Liver (tissue), 8 donors: ENCODE measurements at regions not wholly inside any gene's neighbourhood (a gene's known extent, or its start where the extent isn't known, plus 50 kb on each side); places are given as distances from the start of the nearest gene placed in this dataset.

ENCODE experiments used
- DNase-seq: peaks from one replicate; pipeline ENCODE4 v3.0.0-alpha.2; 2017; ENCODE audit warnings: low spot score
- H3K27ac ChIP-seq, 2 donors: one replicate each; pipeline ENCODE4 v1.7.0; 2013; ENCODE audit warnings: inconsistent platforms in 2 of 2, low read length in 2 of 2, control low read depth in 1 of 2, low read depth in 1 of 2, mild to moderate bottlenecking in 1 of 2
- H3K27me3 ChIP-seq, 4 donors: one replicate each; pipeline versions ENCODE4 v1.6.1 to v1.7.0; 2013; ENCODE audit warnings: low read length in 3 of 4, inconsistent platforms in 1 of 4, mild to moderate bottlenecking in 1 of 4, moderate library complexity in 1 of 4; ENCODE audit not compliant: control insufficient read depth in 4 of 4, insufficient read depth in 4 of 4
- H3K36me3 ChIP-seq, 4 donors: one replicate each; pipeline versions ENCODE4 v1.6.1 to v1.7.0; 2013; ENCODE audit warnings: low read length in 3 of 4, mild to moderate bottlenecking in 3 of 4, low read depth in 1 of 4, moderate library complexity in 1 of 4; ENCODE audit not compliant: control insufficient read depth in 4 of 4, insufficient read depth in 3 of 4
- H3K4me1 ChIP-seq, 4 donors: one replicate each; pipeline versions ENCODE4 v1.6.1 to v1.7.0; 2013; ENCODE audit warnings: low read length in 3 of 4, mild to moderate bottlenecking in 3 of 4, moderate library complexity in 1 of 4; ENCODE audit not compliant: control insufficient read depth in 4 of 4, insufficient read depth in 4 of 4
- H3K4me3 ChIP-seq, 3 donors: one replicate each; pipeline versions ENCODE4 v1.6.1 to v1.7.0; 2013; ENCODE audit warnings: low read length in 3 of 3, control low read depth in 1 of 3, low read depth in 1 of 3, mild to moderate bottlenecking in 1 of 3
- H3K9ac ChIP-seq, 2 donors: one replicate each; pipeline ENCODE4 v1.7.0; 2013; ENCODE audit warnings: low read length in 2 of 2, mild to moderate bottlenecking in 2 of 2, moderate library complexity in 2 of 2, control low read depth in 1 of 2, low read depth in 1 of 2
- H3K9me3 ChIP-seq, 4 donors: one replicate each; pipeline versions ENCODE4 v1.6.1 to v1.7.0; 2013; ENCODE audit warnings: low read length in 3 of 4; ENCODE audit not compliant: control insufficient read depth in 4 of 4
- ATF3 ChIP-seq: IDR thresholded peaks from 2 replicates; pipeline ENCODE4 v1.6.1; 2016; ENCODE audit warnings: antibody characterized with exemption
- EGR1 ChIP-seq, 2 donors: IDR thresholded peaks; 2 replicates each; pipeline ENCODE4 v1.6.1; 2016 to 2018; ENCODE audit warnings: antibody characterized with exemption in 2 of 2, low read depth in 2 of 2
- FOXA1 ChIP-seq: IDR thresholded peaks from 2 replicates; pipeline ENCODE4 v1.6.1; 2016; ENCODE audit warnings: antibody characterized with exemption
- FOXA2 ChIP-seq: IDR thresholded peaks from 2 replicates; pipeline ENCODE4 v1.6.1; 2016; ENCODE audit warnings: antibody characterized with exemption
- GABPA ChIP-seq, 2 donors: IDR thresholded peaks in 1 of 2; conservative IDR thresholded peaks in 1 of 2; 2 replicates each; pipeline ENCODE4 v1.6.1; 2016; ENCODE audit warnings: antibody characterized with exemption in 2 of 2, mild to moderate bottlenecking in 1 of 2, moderate library complexity in 1 of 2
- HNF4A ChIP-seq, 2 donors: conservative IDR thresholded peaks; 2 replicates each; pipeline ENCODE4 v1.6.1; 2016; ENCODE audit warnings: antibody characterized with exemption in 2 of 2, mild to moderate bottlenecking in 2 of 2
- HNF4G ChIP-seq: IDR thresholded peaks from 2 replicates; pipeline ENCODE4 v1.6.1; 2016; ENCODE audit warnings: antibody characterized with exemption
- JUND ChIP-seq, 2 donors: IDR thresholded peaks; 2 replicates each; pipeline ENCODE4 v1.6.1; 2016; ENCODE audit warnings: antibody characterized with exemption in 2 of 2
- MAX ChIP-seq: IDR thresholded peaks from 2 replicates; pipeline ENCODE4 v1.6.1; 2016; ENCODE audit warnings: antibody characterized with exemption
- NR2F2 ChIP-seq: IDR thresholded peaks from 2 replicates; pipeline ENCODE4 v1.6.1; 2016; ENCODE audit warnings: antibody characterized with exemption
- RAD21 ChIP-seq, 2 donors: IDR thresholded peaks; 2 replicates each; pipeline ENCODE4 v1.6.1; 2016; ENCODE audit warnings: antibody characterized with exemption in 2 of 2, mild to moderate bottlenecking in 2 of 2
- RXRA ChIP-seq, 2 donors: IDR thresholded peaks; 2 replicates each; pipeline ENCODE4 v1.6.1; 2017 to 2018; ENCODE audit warnings: antibody characterized with exemption in 2 of 2, mild to moderate bottlenecking in 1 of 2
- TAF1 ChIP-seq: conservative IDR thresholded peaks from 2 replicates; pipeline ENCODE4 v1.6.1; 2016; ENCODE audit warnings: antibody characterized with exemption, mild to moderate bottlenecking
- YY1 ChIP-seq: IDR thresholded peaks from 2 replicates; pipeline ENCODE4 v1.6.1; 2016; ENCODE audit warnings: antibody characterized with exemption, mild to moderate bottlenecking
- ZBTB33 ChIP-seq: IDR thresholded peaks from 2 replicates; pipeline ENCODE4 v1.6.1; 2016; ENCODE audit warnings: antibody characterized with exemption
- WGBS: extraction: QIAGEN DNeasy Blood & Tissue Kit; methylation state at CpG from one replicate; pipeline ENCODE4 v1.1.7; 2013; 5-methylcytosine and 5-hydroxymethylcytosine counted together
- TF ChIP-seq, protein P1 (sequence below): IDR thresholded peaks from 2 replicates; pipeline ENCODE4 v1.6.1; 2016; ENCODE audit warnings: antibody characterized with exemption, mild to moderate bottlenecking
- TF ChIP-seq, protein P2 (sequence below): fragments of 150-350 bp; IDR thresholded peaks from 2 replicates; pipeline ENCODE4 v1.5.1; 2017; ENCODE audit warnings: improper control_type of control experiment, low read depth, low read length; ENCODE audit not compliant: missing input control
- donor health status: healthy.
- donor health status: healthy.
- donor health status: healthy.
- donor health status: healthy.
- donor health status: healthy.

DNA sequence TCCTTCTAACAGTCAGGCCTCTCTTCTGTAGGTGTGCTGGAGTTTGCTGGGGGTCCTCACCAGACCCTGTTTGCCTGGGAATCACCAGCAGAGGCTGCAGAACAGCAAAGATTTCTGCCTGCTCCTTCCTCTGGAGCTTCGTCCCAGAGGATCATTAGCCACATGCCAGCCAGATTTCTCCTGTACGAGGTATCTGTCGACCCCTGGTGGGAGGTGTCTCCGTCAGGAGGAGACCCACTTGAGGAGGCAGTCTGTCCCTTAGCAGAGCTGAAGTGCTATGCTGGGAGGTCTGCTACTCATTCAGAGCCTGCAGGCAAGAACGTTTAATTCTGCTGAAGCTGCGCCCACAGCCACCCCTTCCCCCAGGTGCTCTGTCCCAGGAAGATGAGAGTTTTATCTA is 611.1 kb upstream of the COBL start:
- H3K9ac ChIP-seq: no peak overlapping the region
- H3K9me3 ChIP-seq: no peaks in the 10 kb centered on the region
- no peaks in the 10 kb centered on the region for H3K36me3 ChIP-seq
- no peak for TF ChIP-seq EGR1 (IDR thresholded peaks at IDR 0.05; ENCODE audit: low read depth in 2 of 2)
- no peak for TF ChIP-seq GABPA (IDR thresholded peaks at IDR 0.05 in 1 of 2, conservative IDR thresholded peaks at IDR 0.05 in 1 of 2)
- TF ChIP-seq YY1: no peak
- TF ChIP-seq ATF3: no peak
- TF ChIP-seq RAD21 (IDR thresholded peaks at IDR 0.05): no peak
- TF ChIP-seq RXRA (IDR thresholded peaks at IDR 0.05): no peak
- no peak for TF ChIP-seq NR2F2
- TF ChIP-seq ZBTB33: no peak
- TF ChIP-seq, protein P1, sequence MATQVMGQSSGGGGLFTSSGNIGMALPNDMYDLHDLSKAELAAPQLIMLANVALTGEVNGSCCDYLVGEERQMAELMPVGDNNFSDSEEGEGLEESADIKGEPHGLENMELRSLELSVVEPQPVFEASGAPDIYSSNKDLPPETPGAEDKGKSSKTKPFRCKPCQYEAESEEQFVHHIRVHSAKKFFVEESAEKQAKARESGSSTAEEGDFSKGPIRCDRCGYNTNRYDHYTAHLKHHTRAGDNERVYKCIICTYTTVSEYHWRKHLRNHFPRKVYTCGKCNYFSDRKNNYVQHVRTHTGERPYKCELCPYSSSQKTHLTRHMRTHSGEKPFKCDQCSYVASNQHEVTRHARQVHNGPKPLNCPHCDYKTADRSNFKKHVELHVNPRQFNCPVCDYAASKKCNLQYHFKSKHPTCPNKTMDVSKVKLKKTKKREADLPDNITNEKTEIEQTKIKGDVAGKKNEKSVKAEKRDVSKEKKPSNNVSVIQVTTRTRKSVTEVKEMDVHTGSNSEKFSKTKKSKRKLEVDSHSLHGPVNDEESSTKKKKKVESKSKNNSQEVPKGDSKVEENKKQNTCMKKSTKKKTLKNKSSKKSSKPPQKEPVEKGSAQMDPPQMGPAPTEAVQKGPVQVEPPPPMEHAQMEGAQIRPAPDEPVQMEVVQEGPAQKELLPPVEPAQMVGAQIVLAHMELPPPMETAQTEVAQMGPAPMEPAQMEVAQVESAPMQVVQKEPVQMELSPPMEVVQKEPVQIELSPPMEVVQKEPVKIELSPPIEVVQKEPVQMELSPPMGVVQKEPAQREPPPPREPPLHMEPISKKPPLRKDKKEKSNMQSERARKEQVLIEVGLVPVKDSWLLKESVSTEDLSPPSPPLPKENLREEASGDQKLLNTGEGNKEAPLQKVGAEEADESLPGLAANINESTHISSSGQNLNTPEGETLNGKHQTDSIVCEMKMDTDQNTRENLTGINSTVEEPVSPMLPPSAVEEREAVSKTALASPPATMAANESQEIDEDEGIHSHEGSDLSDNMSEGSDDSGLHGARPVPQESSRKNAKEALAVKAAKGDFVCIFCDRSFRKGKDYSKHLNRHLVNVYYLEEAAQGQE: no peak
- no peak for TF ChIP-seq FOXA1
- TF ChIP-seq, protein P2, sequence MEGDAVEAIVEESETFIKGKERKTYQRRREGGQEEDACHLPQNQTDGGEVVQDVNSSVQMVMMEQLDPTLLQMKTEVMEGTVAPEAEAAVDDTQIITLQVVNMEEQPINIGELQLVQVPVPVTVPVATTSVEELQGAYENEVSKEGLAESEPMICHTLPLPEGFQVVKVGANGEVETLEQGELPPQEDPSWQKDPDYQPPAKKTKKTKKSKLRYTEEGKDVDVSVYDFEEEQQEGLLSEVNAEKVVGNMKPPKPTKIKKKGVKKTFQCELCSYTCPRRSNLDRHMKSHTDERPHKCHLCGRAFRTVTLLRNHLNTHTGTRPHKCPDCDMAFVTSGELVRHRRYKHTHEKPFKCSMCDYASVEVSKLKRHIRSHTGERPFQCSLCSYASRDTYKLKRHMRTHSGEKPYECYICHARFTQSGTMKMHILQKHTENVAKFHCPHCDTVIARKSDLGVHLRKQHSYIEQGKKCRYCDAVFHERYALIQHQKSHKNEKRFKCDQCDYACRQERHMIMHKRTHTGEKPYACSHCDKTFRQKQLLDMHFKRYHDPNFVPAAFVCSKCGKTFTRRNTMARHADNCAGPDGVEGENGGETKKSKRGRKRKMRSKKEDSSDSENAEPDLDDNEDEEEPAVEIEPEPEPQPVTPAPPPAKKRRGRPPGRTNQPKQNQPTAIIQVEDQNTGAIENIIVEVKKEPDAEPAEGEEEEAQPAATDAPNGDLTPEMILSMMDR: no peak
- TF ChIP-seq HNF4A (conservative IDR thresholded peaks at IDR 0.05): no peak
- no peaks in the 10 kb centered on the region for H3K27me3 ChIP-seq
- no peak overlapping the region for H3K4me3 ChIP-seq
- WGBS: 66% methylated on average over 6 of the region's 6 CpGs
- H3K27ac ChIP-seq: no peak overlapping the region
- DNase-seq: no peak
- H3K4me1 ChIP-seq: no peaks in the 10 kb centered on the region

- no peak for DNase-seq
- 65% methylated on average over 3 of the region's 3 CpGs for WGBS
- Histone ChIP-seq H3K9me3 (peaks cover 0 to 1% (median 0%) of the 10 kb centered on the region in 4 donors), H3K4me3 (no peak overlapping the region), H3K9ac (no peak overlapping the region), H3K27ac (no peak overlapping the region), H3K36me3 (no peaks in the 10 kb centered on the region), H3K27me3 (no peaks in the 10 kb centered on the region), H3K4me1 (no peaks in the 10 kb centered on the region)
- no peak for TF ChIP-seq ZBTB33
- TF ChIP-seq FOXA1: no peak
- TF ChIP-seq RXRA (IDR thresholded peaks at IDR 0.05): no peak
- TF ChIP-seq JUND (IDR thresholded peaks at IDR 0.05): no peak
- no peak for TF ChIP-seq EGR1 (IDR thresholded peaks at IDR 0.05; ENCODE audit: low read depth in 2 of 2)
- TF ChIP-seq, protein P2: no peak
- no peak for TF ChIP-seq GABPA (IDR thresholded peaks at IDR 0.05 in 1 of 2, conservative IDR thresholded peaks at IDR 0.05 in 1 of 2)
- TF ChIP-seq RAD21 (IDR thresholded peaks at IDR 0.05): no peak
- TF ChIP-seq HNF4G: no peak
- no peak for TF ChIP-seq NR2F2
- TF ChIP-seq TAF1: no peak
- TF ChIP-seq MAX: no peak
- no peak for TF ChIP-seq FOXA2
- no peak for TF ChIP-seq YY1
These were observed 602.0 kb upstream of the COBL start for GRCh38 chr7:51918581-51918980.
